Activated CD4-positive, alpha-beta T cell treated with anti-CD3 and anti-CD28 coated beads, Interleukin-2, amount 10 ng/mL, durations not matched to agents 24 days and 14 days (primary cell): ENCODE measurements at regions not wholly inside any gene's neighbourhood (a gene's known extent, or its start where the extent isn't known, plus 50 kb on each side); places are given as distances from the start of the nearest gene placed in this dataset.
A peak's percentile ranks its signal among the peaks of the same experiment; 100 is the strongest.
"Not testable (repeated sequence)": the region's sequence is repeated elsewhere in the genome, so short reads cannot be mapped to it uniquely, and the experiment has no call there.

Experiments used
- DNase-seq: peaks from one replicate; pipeline ENCODE4 v3.0.0; 2022
- H3K27ac Mint-ChIP-seq: one replicate; pipeline ENCODE4 v1.8.0; 2022; ENCODE audit warnings: mild to moderate bottlenecking, mixed read lengths
- H3K27me3 Mint-ChIP-seq: one replicate; pipeline ENCODE4 v1.8.0; 2022; ENCODE audit warnings: mixed read lengths
- H3K36me3 Mint-ChIP-seq: one replicate; pipeline ENCODE4 v1.8.0; 2022; ENCODE audit warnings: low read depth, mild to moderate bottlenecking, mixed read lengths
- H3K4me1 Mint-ChIP-seq: one replicate; pipeline ENCODE4 v1.8.0; 2021; ENCODE audit warnings: mixed read lengths
- H3K4me3 Mint-ChIP-seq: one replicate; pipeline ENCODE4 v1.8.0; 2022; ENCODE audit warnings: mild to moderate bottlenecking, moderate library complexity, mixed read lengths
- H3K9me3 Mint-ChIP-seq: one replicate; pipeline ENCODE4 v1.8.0; 2021; ENCODE audit warnings: mixed read lengths
- intact Hi-C: fragments of 100-400 bp; cut with micrococcal nuclease; formaldehyde crosslinking; loops from one replicate; pipeline ENCODE4 v1.15.1; 2023

DNA sequence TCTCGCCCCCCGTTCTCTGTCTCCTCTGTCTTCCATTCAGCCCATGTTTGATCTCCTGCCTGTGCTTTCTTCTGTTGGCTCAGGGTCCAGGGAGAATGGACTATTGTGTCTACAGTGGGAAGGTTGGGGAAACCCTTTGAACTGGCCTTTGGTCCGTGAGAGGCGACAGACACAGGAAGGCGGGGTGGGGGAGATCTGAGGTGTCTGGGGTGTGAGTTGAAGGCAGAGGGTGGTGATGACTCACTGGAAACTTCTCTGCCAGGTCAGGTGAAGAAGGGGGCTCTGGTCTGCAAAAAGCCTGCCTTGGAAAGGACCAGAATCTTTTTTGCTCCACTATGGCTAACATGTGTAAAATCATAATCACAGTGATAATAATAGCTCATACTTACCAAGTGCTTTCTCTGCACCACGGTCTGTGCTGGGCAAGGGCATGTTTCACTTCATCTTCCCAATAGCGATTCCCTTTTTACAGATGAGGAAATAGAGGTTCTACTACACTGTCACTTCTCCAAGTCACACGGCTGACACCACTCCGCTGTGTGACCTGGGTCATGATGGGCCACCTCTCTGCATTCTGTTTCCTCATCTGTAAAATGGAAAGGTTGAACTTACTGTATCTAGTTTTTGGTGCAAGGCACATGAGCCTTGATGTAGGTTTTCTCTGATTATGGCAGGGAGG, 99.8 kb upstream of the ALX4 start:
- H3K36me3 Mint-ChIP-seq: no peaks in the 10 kb centered on the region
- intact Hi-C loops: no loop called here

DNA sequence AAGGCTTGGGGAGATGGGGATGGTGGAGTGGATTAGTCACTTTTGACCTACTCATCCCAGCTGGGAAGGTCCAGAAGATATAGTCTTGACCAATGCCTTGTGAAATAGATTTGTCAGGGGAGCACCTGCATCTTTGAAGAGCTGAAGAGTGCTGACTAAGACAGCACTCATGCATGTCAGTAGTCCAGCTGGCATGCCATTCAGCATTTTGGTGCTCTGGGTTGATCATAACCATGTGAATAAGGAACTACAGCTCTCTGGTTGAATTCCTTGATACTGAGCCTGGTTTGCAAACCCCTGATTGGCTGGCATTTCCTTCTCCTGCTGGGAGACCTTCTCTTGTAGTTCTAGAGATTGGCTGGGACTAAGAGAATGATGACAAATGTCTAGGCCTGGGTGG, 106.8 kb upstream of the ALX4 start:
- DNase-seq: no peak
- peaks cover 3% of the 10 kb centered on the region for H3K9me3 Mint-ChIP-seq
- intact Hi-C loops: no loop called here
- no peak overlapping the region for H3K4me3 Mint-ChIP-seq
- H3K27me3 Mint-ChIP-seq: peaks cover 7% of the 10 kb centered on the region
- H3K27ac Mint-ChIP-seq: no peak overlapping the region
- H3K36me3 Mint-ChIP-seq: no peaks in the 10 kb centered on the region
- no peaks in the 10 kb centered on the region for H3K4me1 Mint-ChIP-seq

More for the DNA sequence above, 99.8 kb upstream of the ALX4 start:
- Mint-ChIP-seq H3K4me1 (no peaks in the 10 kb centered on the region), H3K27me3 (peaks cover 5% of the 10 kb centered on the region), H3K9me3 (peaks cover 3% of the 10 kb centered on the region), H3K4me3 (no peak overlapping the region), H3K27ac (no peak overlapping the region)
- DNase-seq: no peak

DNA sequence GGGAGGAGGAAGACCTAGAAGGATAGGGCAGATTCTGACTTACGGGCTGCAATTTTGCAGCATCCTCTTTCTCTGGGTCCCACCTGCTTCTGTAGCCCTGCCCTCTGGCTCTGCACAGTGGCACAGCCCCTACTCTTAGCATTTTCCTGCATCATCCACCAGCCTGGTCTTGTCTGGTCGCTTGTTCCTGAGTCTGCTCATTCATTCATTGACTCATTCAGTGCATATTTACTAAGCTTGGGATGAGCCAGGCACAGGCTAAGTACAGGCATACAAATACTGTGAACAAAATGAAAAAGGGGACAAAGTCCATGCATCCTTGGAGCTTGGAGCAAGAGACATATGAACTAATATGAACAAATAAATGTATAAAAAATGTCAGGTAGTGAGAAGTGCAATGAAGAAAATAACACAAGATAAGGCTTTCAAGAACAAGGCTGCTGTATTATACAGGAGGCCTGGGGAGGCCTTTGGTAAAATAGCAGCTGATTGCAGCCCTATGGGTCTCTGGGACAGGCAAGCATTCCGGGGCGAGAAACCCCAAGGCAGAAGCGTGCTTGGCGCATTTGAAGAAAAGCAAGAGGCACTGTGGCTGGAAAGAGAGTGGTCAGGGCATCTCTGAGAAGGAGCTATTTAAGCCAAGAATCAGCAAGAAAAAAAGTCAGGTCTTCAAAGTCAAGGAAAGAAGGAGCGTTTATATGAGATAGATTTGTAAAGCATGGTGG, 108.0 kb upstream of the ALX4 start:
- Mint-ChIP-seq H3K4me3 (no peak overlapping the region), H3K27me3 (peaks cover 5% of the 10 kb centered on the region), H3K27ac (no peak overlapping the region), H3K36me3 (no peaks in the 10 kb centered on the region), H3K4me1 (no peaks in the 10 kb centered on the region), H3K9me3 (no peaks in the 10 kb centered on the region)
- intact Hi-C loops: no loop called here
- no peak for DNase-seq

DNA sequence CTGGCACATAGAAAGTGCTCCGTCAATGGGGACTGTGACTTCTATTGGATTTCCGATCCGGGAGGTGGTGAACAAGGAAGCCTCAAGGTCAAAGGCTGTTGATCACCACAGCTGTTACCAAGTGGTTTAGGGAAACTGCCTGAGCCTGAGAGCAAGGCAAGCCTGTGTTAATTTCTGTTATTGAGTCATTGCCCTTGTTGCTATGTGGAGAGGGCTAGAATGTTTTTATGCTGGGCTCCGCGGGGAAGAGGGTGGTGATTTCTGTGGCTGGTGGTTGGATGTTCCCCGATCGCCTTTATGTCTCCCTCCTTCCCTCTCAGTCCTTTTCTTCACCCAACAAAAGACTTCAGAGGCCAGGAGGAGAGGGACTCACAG, 108.5 kb upstream of the ALX4 start:
- Mint-ChIP-seq H3K36me3 (no peaks in the 10 kb centered on the region), H3K27me3 (peaks cover 5% of the 10 kb centered on the region)
- intact Hi-C loops: no loop called here

DNA sequence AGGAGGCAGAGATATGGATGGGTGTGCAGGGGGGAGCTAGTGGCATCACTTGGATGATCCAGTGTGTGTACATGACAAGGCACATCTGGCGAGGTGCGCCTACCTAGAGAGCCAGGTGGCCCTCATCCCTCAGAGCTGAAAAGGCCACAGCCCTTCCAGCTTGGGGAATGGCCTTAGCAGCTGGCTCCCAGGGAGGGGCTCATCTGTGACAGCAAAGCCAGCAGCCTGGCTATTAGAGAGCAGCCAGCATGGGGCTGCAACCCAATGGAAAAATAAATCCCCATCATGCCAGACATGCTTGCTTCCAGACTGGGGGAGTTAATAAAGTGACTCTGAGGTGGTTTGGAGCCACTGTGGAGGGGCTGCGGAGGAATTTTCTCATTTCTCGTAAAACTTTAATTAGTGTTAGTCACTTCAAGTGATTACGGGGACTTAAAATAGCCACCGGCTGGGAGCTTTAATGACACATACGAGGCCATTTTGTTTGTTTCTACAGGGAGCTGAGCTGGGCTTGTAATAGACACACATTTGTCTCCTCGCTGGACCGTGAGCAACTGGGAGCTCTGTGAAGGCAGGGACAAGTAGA, 111.2 kb upstream of the ALX4 start:
- H3K9me3 Mint-ChIP-seq: no peaks in the 10 kb centered on the region
- H3K27ac Mint-ChIP-seq: no peak overlapping the region
- no peaks in the 10 kb centered on the region for H3K4me1 Mint-ChIP-seq
- peaks cover 3% of the 10 kb centered on the region for H3K27me3 Mint-ChIP-seq
- H3K4me3 Mint-ChIP-seq: no peak overlapping the region
- DNase-seq: no peak
- H3K36me3 Mint-ChIP-seq: no peaks in the 10 kb centered on the region
- intact Hi-C loops: no loop called here

More for the DNA sequence above, 108.5 kb upstream of the ALX4 start:
- DNase-seq: no peak
- H3K27ac Mint-ChIP-seq: no peak overlapping the region
- H3K4me1 Mint-ChIP-seq: no peaks in the 10 kb centered on the region
- no peak overlapping the region for H3K4me3 Mint-ChIP-seq
- H3K9me3 Mint-ChIP-seq: no peaks in the 10 kb centered on the region

DNA sequence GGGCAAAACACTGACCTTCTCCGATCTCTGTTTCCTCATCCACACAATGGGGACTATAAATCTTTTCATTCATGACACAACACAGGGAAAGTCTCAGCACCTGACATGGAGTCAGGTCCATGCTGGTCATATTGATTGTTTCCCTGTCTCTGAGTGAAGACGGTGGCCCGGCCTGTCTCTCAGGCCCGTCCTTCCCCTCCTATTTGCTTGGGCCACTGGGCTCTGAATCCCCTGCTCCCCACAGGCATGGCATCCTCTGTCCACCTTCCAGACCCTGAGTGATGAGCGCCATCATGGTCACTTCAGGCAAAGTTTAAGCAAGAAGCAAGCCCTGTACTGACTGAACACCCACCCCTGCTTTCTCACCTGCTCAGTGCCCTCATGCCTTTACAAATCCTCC, 113.3 kb upstream of the ALX4 start:
- no peaks in the 10 kb centered on the region for H3K9me3 Mint-ChIP-seq
- H3K4me3 Mint-ChIP-seq: no peak overlapping the region

DNA sequence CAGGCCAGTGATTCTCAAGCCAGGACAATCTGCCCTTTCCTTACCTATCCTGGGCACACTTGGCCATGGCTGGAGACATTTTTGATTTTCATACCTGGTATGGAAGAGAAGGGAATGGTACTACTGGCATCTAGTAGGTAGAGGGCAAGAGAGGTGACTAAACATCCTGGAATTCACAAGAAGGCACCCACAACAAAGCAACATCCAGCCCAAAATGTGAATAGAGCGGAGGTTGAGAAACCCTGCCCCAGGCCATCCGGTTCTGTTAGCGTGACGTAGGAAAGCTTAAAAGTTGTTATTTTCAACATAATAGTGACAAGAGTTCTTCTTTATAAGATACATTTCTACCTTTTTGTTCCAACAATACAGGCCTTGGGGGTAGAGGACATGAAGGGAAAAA, 114.9 kb upstream of the ALX4 start:
- intact Hi-C loops: no loop called here
- Mint-ChIP-seq H3K27ac (no peak overlapping the region), H3K4me3 (no peak overlapping the region), H3K9me3 (no peaks in the 10 kb centered on the region), H3K36me3 (no peaks in the 10 kb centered on the region), H3K27me3 (peaks cover 2% of the 10 kb centered on the region), H3K4me1 (no peaks in the 10 kb centered on the region)
- no peak for DNase-seq

More for the DNA sequence above, 113.3 kb upstream of the ALX4 start:
- Mint-ChIP-seq H3K36me3 (no peaks in the 10 kb centered on the region), H3K4me1 (no peaks in the 10 kb centered on the region), H3K27me3 (peaks cover 2% of the 10 kb centered on the region), H3K27ac (no peak overlapping the region)
- intact Hi-C loops: no loop called here
- no peak for DNase-seq

DNA sequence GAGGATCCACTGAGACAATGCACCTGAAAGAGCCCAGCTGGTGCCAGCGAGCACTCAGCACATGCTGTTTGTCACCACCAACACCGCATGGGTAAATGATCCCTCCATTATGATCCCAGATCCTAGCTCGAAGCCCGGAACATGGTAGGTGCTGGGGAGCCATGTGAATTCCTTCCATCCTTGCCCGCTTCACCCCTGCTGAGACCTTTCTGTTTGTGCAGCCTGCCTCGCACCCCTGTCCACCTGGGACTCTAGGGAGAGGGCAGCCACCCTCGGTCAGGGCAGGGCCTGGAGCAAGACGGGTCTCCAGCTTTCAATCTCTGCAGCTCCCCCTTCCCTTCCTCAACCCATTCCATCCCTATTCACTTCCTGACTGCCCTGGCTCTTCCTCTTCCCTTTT, 116.2 kb upstream of the ALX4 start:
- no peaks in the 10 kb centered on the region for H3K4me1 Mint-ChIP-seq
- no peak for DNase-seq
- no peak overlapping the region for H3K27ac Mint-ChIP-seq
- peaks cover 2% of the 10 kb centered on the region for H3K27me3 Mint-ChIP-seq
- intact Hi-C loops: no loop called here
- no peaks in the 10 kb centered on the region for H3K36me3 Mint-ChIP-seq
- no peak overlapping the region for H3K4me3 Mint-ChIP-seq
- H3K9me3 Mint-ChIP-seq: no peaks in the 10 kb centered on the region

DNA sequence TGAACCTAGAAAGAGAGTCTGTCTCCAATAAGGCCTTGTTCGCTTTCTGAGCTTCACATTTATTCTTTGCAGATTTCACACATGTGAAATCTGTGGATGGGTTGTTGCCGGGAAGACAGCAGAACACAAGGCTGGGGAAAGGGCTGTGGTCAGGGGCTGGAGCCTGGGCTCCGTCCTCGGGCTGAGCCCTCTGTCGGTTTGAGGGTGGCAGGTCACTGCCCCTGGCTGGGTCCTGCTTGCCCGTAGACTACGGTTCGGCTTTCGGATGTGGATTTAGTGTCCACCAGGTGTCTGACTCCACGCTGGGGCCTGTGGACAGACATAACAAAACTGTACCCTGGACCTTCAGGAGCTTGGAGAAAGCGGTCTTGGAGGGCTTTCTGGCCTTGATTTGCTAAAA, 117.0 kb upstream of the ALX4 start:
- no peaks in the 10 kb centered on the region for H3K9me3 Mint-ChIP-seq
- intact Hi-C loops: no loop called here
- no peaks in the 10 kb centered on the region for H3K36me3 Mint-ChIP-seq
- no peak overlapping the region for H3K27ac Mint-ChIP-seq
- H3K4me3 Mint-ChIP-seq: no peak overlapping the region
- peaks cover 3% of the 10 kb centered on the region for H3K27me3 Mint-ChIP-seq
- no peak for DNase-seq
- no peaks in the 10 kb centered on the region for H3K4me1 Mint-ChIP-seq

DNA sequence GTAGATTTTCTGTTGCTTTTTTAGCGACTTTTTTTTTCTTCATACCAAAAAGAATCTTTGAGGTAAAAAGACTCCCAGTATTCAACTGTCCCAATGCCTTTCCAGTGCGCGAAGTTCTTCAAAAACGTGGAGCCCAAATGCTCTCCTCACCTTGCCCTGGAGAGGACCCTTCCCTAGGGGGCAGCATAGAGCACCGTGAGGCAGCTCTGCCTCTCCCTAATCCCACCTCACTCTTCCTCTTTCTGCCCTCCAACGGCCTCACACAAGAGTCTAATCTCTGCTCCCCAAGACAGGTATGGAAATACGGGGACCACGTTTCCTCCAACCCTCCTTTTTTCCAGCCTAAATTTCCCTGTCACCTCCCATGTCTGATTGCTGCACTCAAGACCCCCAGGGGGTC, 117.5 kb upstream of the ALX4 start:
- no peak overlapping the region for H3K27ac Mint-ChIP-seq
- H3K4me3 Mint-ChIP-seq: no peak overlapping the region
- H3K9me3 Mint-ChIP-seq: no peaks in the 10 kb centered on the region
- H3K27me3 Mint-ChIP-seq: peaks cover 4% of the 10 kb centered on the region
- intact Hi-C loops: no loop called here
- no peaks in the 10 kb centered on the region for H3K4me1 Mint-ChIP-seq
- peak; percentile 61 for DNase-seq
- no peaks in the 10 kb centered on the region for H3K36me3 Mint-ChIP-seq

DNA sequence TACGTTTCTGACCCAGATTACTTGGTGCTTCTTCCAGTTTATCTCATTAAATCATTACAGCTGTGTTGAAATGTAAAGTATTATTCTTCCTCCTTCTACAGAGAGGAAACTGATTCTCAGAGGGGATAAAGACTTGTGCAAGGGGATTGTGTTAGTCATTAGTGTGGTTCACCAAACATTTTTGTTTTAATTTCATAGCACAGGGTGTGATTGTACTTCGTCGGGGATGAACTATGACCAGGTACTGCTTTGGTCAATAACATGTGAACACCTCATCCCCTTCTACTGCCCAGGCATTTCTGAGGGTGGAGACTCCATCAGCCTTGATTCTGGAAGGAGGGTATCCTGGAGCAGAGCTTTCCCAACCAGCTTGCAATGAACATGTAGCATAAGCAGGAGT, 120.2 kb upstream of the ALX4 start:
- peaks cover 12% of the 10 kb centered on the region for H3K27me3 Mint-ChIP-seq
- no peak for DNase-seq

DNA sequence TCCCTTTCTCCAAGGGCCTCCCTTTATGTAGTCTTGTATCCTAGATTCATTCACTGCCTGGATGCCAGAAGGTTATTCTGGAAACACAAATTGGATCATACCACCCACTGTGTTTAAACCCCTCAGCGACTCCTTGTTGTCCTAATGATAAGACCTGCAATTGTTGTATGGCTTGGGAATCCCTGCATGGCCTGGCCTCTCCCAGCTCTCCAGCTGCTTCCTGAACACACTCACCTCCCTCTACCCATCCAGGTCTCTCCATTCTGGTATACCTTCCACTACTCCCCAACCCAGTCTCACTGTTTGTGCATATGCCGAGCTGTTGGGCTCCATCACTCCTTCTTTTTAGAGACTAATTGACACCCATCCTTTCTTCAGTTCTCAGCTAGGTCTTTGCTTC, 124.3 kb upstream of the ALX4 start:
- intact Hi-C loops: no loop called here
- Mint-ChIP-seq H3K27me3 (peaks cover 15% of the 10 kb centered on the region), H3K9me3 (peaks cover under 1% of the 10 kb centered on the region), H3K4me3 (no peak overlapping the region), H3K4me1 (no peaks in the 10 kb centered on the region), H3K27ac (no peak overlapping the region), H3K36me3 (no peaks in the 10 kb centered on the region)
- no peak for DNase-seq

More for the DNA sequence above, 120.2 kb upstream of the ALX4 start:
- Mint-ChIP-seq H3K36me3 (no peaks in the 10 kb centered on the region), H3K9me3 (no peaks in the 10 kb centered on the region), H3K27ac (no peak overlapping the region), H3K4me1 (no peaks in the 10 kb centered on the region), H3K4me3 (no peak overlapping the region)
- intact Hi-C loops: no loop called here

DNA sequence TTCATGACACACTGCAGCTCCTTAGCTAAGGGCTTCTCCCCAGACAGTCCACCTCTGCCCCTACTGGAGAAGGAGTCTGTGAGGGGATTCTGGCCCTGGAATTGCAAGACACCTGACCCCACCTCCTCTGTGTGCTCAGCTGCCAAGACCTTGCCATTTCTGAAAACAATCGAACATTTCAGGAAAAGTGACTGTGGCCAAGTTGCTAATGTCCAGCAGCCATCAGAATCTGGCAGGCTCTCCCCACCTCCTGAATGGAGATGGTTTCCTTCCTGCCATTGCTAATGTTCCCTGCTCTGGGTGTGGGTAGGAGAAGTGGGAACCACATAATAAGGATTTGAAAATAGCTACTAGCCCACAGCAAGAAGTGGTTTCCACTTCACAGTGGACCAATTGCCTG, 127.2 kb upstream of the ALX4 start:
- Mint-ChIP-seq H3K27me3 (peaks cover 34% of the 10 kb centered on the region), H3K36me3 (no peaks in the 10 kb centered on the region), H3K27ac (no peak overlapping the region), H3K4me1 (no peaks in the 10 kb centered on the region), H3K4me3 (no peak overlapping the region), H3K9me3 (peaks cover 11% of the 10 kb centered on the region)
- DNase-seq: no peak
- intact Hi-C loops: no loop called here

DNA sequence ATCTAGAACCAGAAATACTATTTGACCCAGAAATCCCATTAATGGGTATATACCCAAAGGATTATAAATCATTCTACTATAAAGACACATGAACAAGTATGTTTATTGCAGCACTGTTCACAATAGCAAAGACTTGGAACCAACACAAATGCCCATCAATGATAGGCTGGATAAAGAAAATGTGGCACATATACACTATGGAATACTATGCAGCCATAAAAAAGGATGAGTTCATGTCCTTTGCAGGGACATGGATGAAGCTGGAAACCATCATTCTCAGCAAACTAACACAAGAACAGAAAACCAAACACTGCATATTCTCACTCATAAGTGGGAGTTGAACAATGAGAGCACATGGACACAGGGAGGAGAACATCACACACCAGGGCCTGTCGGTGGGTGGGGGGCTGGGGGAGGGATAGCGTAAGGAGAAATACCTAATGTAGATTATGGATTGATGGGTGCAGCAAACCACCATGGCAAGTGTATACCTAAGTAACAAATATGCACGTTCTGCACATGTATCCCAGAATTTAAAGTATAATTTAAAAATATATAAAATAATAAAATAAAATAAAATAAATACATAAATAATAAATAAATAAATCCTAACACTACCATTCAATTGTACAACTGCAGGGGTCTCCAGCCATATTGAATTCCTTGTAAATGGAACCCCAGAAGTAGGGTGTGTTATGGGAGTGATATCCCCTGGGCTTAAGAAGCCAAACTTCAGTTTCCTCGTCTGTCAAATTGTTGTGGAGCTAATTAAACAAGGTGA, 122.4 kb upstream of the CD82 start:
- H3K4me1 Mint-ChIP-seq, H3K27ac Mint-ChIP-seq, H3K36me3 Mint-ChIP-seq, DNase-seq, H3K4me3 Mint-ChIP-seq, intact Hi-C loops: not testable (repeated sequence)
- Mint-ChIP-seq H3K9me3 (peaks cover 11% of the 10 kb centered on the region), H3K27me3 (peaks cover 25% of the 10 kb centered on the region)
